Neural crest cell (in vitro differentiated cells): ENCODE measurements at regions not wholly inside any gene's neighbourhood (a gene's known extent, or its start where the extent isn't known, plus 50 kb on each side); places are given as distances from the start of the nearest gene placed in this dataset.
"Not testable (repeated sequence)": the region's sequence is repeated elsewhere in the genome, so short reads cannot be mapped to it uniquely, and the experiment has no call there.

Experiments
- DNase-seq: peaks from one replicate; pipeline ENCODE4 v3.0.0; 2021; ENCODE audit warnings: low read depth, mixed read lengths, low spot score
- H3K27ac Mint-ChIP-seq: one replicate; pipeline ENCODE4 v1.8.0; 2021; ENCODE audit warnings: mild to moderate bottlenecking, mixed read lengths; ENCODE audit not compliant: unreplicated experiment
- H3K27me3 Mint-ChIP-seq: 2 replicates; pipeline ENCODE4 v1.8.0; 2021; ENCODE audit warnings: low read depth, mild to moderate bottlenecking, mixed read lengths
- H3K36me3 Mint-ChIP-seq: 2 replicates; pipeline ENCODE4 v1.8.0; 2021; ENCODE audit warnings: low read depth, mild to moderate bottlenecking, mixed read lengths
- H3K4me1 Mint-ChIP-seq: 2 replicates; pipeline ENCODE4 v1.8.0; 2021; ENCODE audit warnings: mixed read lengths
- H3K4me3 Mint-ChIP-seq: one replicate; pipeline ENCODE4 v1.8.0; 2021; ENCODE audit warnings: mild to moderate bottlenecking, mixed read lengths
- H3K9me3 Mint-ChIP-seq: 2 replicates; pipeline ENCODE4 v1.8.0; 2021; ENCODE audit warnings: mixed read lengths
- TF ChIP-seq, protein P1 (sequence below): fragments of 200-600 bp; sonication (generic); conservative IDR thresholded peaks from 2 replicates; pipeline ENCODE4 v1.5.0; 2021; ENCODE audit warnings: antibody characterized with exemption, mild to moderate bottlenecking

DNA sequence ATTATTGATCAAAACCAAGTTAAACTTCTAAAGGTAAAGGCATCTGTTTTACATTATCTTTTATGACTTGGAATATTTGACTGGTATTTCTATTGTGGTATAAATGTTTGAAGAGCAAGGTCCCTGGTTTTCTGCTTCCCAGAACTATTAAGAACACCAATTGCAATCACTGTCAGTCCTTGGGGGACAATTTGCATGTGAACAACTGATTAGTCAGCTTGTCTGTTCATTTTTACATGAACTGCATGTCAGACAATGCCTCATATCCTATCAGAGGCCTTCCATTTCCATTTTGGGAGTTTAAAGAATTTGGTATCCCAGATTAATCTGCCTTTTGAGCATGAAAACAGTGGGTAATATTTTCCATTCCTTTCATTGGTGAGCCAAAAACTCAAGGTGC is 654.9 kb upstream of the USP24 start:
- H3K9me3 Mint-ChIP-seq: peaks cover 1% of the 10 kb centered on the region
- no peaks in the 10 kb centered on the region for H3K36me3 Mint-ChIP-seq
- H3K27ac Mint-ChIP-seq: no peak overlapping the region
- no peak overlapping the region for H3K4me3 Mint-ChIP-seq
- peaks cover 12% of the 10 kb centered on the region for H3K4me1 Mint-ChIP-seq
- TF ChIP-seq, protein P1, sequence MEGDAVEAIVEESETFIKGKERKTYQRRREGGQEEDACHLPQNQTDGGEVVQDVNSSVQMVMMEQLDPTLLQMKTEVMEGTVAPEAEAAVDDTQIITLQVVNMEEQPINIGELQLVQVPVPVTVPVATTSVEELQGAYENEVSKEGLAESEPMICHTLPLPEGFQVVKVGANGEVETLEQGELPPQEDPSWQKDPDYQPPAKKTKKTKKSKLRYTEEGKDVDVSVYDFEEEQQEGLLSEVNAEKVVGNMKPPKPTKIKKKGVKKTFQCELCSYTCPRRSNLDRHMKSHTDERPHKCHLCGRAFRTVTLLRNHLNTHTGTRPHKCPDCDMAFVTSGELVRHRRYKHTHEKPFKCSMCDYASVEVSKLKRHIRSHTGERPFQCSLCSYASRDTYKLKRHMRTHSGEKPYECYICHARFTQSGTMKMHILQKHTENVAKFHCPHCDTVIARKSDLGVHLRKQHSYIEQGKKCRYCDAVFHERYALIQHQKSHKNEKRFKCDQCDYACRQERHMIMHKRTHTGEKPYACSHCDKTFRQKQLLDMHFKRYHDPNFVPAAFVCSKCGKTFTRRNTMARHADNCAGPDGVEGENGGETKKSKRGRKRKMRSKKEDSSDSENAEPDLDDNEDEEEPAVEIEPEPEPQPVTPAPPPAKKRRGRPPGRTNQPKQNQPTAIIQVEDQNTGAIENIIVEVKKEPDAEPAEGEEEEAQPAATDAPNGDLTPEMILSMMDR: no peak
- no peaks in the 10 kb centered on the region for H3K27me3 Mint-ChIP-seq
- DNase-seq: no peak

DNA sequence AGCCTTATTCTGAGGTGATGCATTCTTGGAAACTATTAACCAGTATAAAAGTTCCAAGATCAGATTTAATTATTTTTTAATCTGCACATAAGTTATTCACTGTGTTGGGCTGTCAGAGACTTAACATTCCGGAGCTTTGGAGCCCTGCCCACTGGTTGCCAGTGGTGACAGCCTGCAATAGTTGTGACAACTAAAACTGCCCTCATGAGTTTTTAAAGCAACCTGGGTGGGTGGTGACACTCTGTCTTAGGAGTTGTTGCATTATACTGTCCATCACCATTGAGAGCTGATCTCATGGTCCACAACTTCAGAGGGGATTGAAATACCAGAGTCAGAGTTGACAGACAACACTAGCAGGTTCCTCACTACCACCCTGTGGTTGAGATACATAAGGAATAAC is 653.9 kb upstream of the USP24 start:
- no peak overlapping the region for H3K27ac Mint-ChIP-seq
- peaks cover 12% of the 10 kb centered on the region for H3K4me1 Mint-ChIP-seq
- no peaks in the 10 kb centered on the region for H3K36me3 Mint-ChIP-seq

DNA sequence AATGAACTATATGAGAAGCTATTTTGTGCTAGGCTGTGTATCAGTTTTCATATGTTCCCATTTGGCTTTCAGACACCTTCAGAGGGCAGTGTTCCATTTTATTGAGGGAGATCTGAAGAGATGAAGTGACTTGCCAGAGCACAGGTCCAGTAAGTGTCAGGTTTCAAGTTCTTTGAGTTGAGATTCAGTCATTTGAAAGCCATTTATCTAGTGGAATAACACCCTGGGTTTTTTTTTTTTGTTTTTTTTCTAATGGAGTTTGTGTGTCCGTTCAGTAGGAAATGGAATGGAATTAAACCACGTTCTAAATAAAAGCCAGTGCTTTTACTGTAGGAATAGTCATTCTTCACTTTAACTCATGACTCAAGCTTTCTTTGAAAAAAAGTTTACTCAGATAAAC is 652.9 kb upstream of the USP24 start:
- no peak overlapping the region for H3K27ac Mint-ChIP-seq
- no peaks in the 10 kb centered on the region for H3K36me3 Mint-ChIP-seq
- TF ChIP-seq, protein P1: no peak
- no peaks in the 10 kb centered on the region for H3K27me3 Mint-ChIP-seq
- H3K4me1 Mint-ChIP-seq: peaks cover 12% of the 10 kb centered on the region
- DNase-seq: no peak
- peaks cover 2% of the 10 kb centered on the region for H3K9me3 Mint-ChIP-seq
- H3K4me3 Mint-ChIP-seq: no peak overlapping the region

More for the DNA sequence above, 653.9 kb upstream of the USP24 start:
- Mint-ChIP-seq H3K4me3 (no peak overlapping the region), H3K9me3 (peaks cover 2% of the 10 kb centered on the region), H3K27me3 (no peaks in the 10 kb centered on the region)
- TF ChIP-seq, protein P1: no peak
- DNase-seq: no peak

DNA sequence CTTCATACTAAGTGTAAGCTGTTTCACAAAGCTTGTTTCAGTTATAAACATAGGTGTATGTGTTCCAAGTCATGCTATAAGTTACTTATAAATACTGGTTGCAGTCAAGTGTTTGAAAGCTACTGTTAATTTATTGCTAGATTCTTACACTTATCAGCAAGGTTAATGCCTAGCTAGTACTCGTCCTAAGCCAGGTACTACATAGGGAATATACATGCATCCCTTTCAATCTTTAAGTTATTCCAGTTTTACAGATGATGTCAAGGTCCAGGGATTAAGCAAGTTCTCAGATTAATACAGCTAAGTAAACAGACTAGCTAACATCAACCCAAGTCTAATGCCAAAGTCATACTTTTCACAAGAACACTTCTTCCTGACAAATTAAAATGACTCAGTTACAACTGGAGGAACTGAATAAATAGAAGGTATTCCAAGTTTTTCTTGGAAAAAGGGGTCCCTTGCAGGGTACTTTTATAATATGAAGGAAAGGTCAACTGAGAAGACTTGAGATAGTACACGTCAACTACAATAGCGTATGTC is 652.2 kb upstream of the USP24 start:
- H3K36me3 Mint-ChIP-seq: no peaks in the 10 kb centered on the region
- H3K4me1 Mint-ChIP-seq: peaks cover 12% of the 10 kb centered on the region
- H3K4me3 Mint-ChIP-seq: no peak overlapping the region
- TF ChIP-seq, protein P1: no peak
- no peak for DNase-seq
- H3K27ac Mint-ChIP-seq: no peak overlapping the region
- H3K27me3 Mint-ChIP-seq: no peaks in the 10 kb centered on the region
- peaks cover 2% of the 10 kb centered on the region for H3K9me3 Mint-ChIP-seq

DNA sequence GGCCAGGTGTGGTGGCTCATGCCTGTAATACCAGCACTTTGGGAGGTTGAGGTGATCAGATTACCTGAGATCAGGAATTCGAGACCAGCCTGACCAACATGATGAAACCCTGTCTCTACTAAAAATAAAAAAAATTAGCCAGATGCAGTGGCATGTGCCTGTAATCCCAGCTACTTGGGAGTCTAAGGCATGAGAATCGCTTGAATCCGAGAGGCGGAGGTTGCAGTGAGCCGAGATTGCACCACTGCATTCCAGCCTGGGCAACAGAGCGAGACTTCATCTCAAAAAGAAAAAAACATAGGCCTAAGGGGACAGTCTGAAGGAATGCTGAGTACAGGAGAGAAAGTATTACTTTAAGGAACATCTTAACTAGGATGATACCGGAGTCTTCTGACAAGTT is 650.6 kb upstream of the USP24 start:
- not testable (repeated sequence) for H3K27ac Mint-ChIP-seq, H3K4me3 Mint-ChIP-seq, H3K36me3 Mint-ChIP-seq, H3K9me3 Mint-ChIP-seq, H3K27me3 Mint-ChIP-seq, DNase-seq
- peaks cover 12% of the 10 kb centered on the region for H3K4me1 Mint-ChIP-seq

DNA sequence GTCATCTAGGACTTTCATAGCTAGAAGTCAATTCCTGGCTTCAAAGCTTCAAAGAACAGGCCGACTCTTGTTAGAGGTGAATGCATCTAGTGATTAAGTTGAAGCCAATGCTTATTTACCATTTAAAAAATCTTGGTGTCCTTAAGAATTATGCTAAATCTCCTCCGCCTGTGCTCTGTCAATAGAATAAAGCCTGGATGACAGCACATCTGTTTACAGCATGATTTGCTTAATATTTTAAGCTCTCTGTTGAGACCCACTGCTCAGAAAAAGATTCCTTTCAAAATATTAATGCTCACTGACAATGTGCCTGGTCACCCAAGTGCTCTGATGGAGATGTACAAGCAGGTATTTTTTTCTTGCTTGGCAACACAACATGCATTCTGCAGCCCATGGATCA is 649.1 kb upstream of the USP24 start:
- Mint-ChIP-seq H3K4me1 (peaks cover 11% of the 10 kb centered on the region), H3K9me3 (peaks cover 2% of the 10 kb centered on the region), H3K4me3 (no peak overlapping the region), H3K27me3 (no peaks in the 10 kb centered on the region), H3K36me3 (no peaks in the 10 kb centered on the region), H3K27ac (no peak overlapping the region)
- DNase-seq: no peak
- TF ChIP-seq, protein P1: no peak
